NCI-H748 (cell line): ENCODE measurements at regions not wholly inside any gene's neighbourhood (a gene's known extent, or its start where the extent isn't known, plus 50 kb on each side); places are given as distances from the start of the nearest gene placed in this dataset.

Experiments
- DNase-seq: peaks from one replicate; lab custom pipeline; 2025; ENCODE audit not compliant: unreplicated experiment; lab: John Stamatoyannopoulos, UW

GRCh38 chr3:178389258-178389657 is 147.0 kb upstream of the KCNMB2 start:
- DNase-seq = no peak

- DNase-seq = peak; percentile 84
Measured at GRCh38 chr3:178392511-178392926, 143.7 kb upstream of the KCNMB2 start.

- no peak for DNase-seq
Measured at GRCh38 chr3:178393146-178393545, 143.1 kb upstream of the KCNMB2 start.

- DNase-seq = no peak
Measured at GRCh38 chr3:178393824-178394223, 142.4 kb upstream of the KCNMB2 start.

- DNase-seq = no peak
Measured at GRCh38 chr3:178396318-178396717, 139.9 kb upstream of the KCNMB2 start.

GRCh38 chr3:178397202-178397601 is 139.0 kb upstream of the KCNMB2 start:
- no peak for DNase-seq

- no peak for DNase-seq
Measured at GRCh38 chr3:178397836-178398235, 138.4 kb upstream of the KCNMB2 start.

- DNase-seq = no peak
Measured at GRCh38 chr3:178404961-178405360, 131.3 kb upstream of the KCNMB2 start.

- no peak for DNase-seq
Measured at GRCh38 chr3:178405531-178405930, 130.7 kb upstream of the KCNMB2 start.

- no peak for DNase-seq
Measured at GRCh38 chr3:178406206-178406605, 130.0 kb upstream of the KCNMB2 start.

- DNase-seq = no peak
Measured at GRCh38 chr3:178415384-178415783, 120.9 kb upstream of the KCNMB2 start.

GRCh38 chr3:178417736-178418135 is 118.5 kb upstream of the KCNMB2 start:
- no peak for DNase-seq

- DNase-seq = peak; percentile 69
Measured at GRCh38 chr3:178419071-178419470, 117.2 kb upstream of the KCNMB2 start.

GRCh38 chr3:178420033-178420432 is 116.2 kb upstream of the KCNMB2 start:
- peak; percentile 87 for DNase-seq

- DNase-seq = peak; percentile 80
Measured at GRCh38 chr3:178421069-178421468, 115.2 kb upstream of the KCNMB2 start.

- DNase-seq = peak; percentile 46
Measured at GRCh38 chr3:178422406-178422805, 113.8 kb upstream of the KCNMB2 start.

- no peak for DNase-seq
Measured at GRCh38 chr3:178428037-178428436, 108.2 kb upstream of the KCNMB2 start.

GRCh38 chr3:178434206-178434805 is 101.9 kb upstream of the KCNMB2 start:
- DNase-seq = peak; percentile 43

GRCh38 chr3:178435575-178435974 is 100.7 kb upstream of the KCNMB2 start:
- no peak for DNase-seq

- peak; percentile 78 for DNase-seq
Measured at GRCh38 chr3:178436773-178437172, 99.5 kb upstream of the KCNMB2 start.

GRCh38 chr3:178437236-178437635 is 99.0 kb upstream of the KCNMB2 start:
- no peak for DNase-seq

GRCh38 chr3:178439504-178439903 is 96.7 kb upstream of the KCNMB2 start:
- DNase-seq = peak; percentile 37

- DNase-seq = peak; percentile 62
Measured at GRCh38 chr3:178440043-178440442, 96.2 kb upstream of the KCNMB2 start.
